ENCODE measurements at regions not wholly inside any gene's neighbourhood (a gene's known extent, or its start where the extent isn't known, plus 50 kb on each side); places are given as distances from the start of the nearest gene placed in this dataset.
"Not testable (repeated sequence)": the region's sequence is repeated elsewhere in the genome, so short reads cannot be mapped to it uniquely, and the experiment has no call there.

DNA sequence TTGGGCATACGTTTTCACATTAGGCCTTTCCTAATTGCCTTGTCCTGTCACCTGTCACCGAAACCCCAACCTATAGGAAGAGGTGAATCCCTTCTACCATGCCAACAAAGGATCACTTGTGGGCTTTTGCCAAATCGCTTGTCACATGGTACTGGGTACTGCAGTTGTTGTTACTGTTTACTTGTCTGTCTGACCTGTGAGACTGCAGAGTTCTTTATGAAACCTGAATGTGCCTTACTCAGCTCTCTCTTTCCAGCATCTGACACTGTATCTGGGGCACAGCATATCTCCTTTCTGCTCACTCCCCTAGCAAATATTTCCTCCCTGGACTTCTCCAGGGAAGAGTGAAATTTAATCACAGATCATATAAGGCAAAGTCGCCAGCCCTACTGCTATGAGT is 1272.4 kb downstream of the CDH8 start:
- no peak for DNase-seq

GRCh38 chr16:60755907-60756306 is 1280.3 kb downstream of the CDH8 start:
- no peak for DNase-seq

DNA sequence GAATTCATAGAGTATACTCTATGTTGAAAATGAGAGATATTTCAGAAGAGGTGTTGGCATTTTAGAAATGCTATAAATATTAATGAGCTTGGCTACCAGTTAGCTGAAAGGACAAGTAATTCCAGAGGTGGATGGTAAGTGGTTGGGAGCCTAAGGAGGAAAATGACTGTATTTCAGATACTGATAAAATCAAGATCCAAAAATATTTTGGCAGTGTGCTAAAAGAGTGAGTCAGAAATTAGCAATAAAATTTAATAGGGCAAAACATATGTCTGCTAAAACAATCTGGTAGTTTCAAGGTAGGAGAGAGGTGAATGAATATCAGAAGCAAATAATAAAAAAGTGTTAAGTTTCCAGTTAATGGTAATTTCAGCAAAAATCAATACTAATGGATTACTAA is 1287.9 kb downstream of the CDH8 start:
- DNase-seq = no peak

DNA sequence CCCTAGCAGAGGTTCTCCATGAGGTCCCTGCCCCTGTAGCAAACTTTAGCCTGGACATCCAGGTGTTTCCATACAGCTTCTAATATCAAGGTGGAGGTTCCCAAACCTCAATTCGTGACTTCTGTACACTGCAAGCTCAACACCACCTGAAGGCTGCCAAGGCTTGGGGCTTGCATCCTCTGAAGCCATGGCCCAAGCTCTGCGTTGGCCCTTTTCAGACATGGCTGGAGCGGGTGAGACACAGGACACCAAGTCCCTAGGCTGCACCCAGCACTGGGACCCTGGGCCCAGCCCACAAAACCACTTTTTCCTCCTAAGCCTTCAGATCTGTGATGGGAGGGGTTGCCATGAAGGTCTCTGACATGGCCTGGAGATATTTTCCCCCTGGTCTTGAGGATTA is 1292.0 kb downstream of the CDH8 start:
- DNase-seq = no peak

- no peak for DNase-seq
Measured at GRCh38 chr16:60741810-60742209, 1294.4 kb downstream of the CDH8 start.

GRCh38 chr16:60739737-60740683 is 1296.2 kb downstream of the CDH8 start:
- DNase-seq = no peak

DNA sequence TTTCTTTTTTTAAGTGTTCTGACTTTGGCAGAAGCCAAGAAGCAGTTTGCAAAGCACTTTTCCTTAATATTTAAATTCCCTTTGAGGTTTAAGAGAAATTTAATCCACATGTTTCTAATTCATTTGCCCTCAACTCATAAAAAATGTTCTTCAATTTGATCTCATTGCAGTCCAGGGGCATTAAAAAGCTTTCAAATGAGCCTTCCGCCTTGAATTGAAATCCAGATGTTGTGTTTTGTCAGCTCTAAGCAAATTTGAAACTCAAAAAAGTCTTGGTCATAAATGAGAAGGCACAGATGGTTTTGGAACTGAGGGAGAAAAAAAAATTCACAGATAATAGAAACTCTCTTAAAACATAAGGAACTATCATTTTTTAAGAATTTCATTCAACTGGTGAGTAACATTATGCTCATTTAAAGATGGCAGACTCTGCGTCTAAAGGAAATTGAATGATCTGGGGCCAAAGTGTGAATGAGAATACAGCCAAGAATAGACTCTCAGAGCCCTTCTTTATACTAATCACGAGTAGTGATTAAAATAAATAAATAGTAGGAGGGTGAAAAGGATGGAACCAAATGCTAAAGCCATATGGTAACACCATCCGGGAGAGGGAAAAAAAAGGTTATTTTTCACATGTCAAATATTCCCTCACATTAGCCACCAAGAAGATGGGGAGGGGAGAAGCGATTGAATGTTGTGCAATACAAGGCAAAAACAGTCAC is 1304.7 kb downstream of the CDH8 start:
- no peak for DNase-seq

GRCh38 chr16:60729051-60729450 is 1307.2 kb downstream of the CDH8 start:
- no peak for DNase-seq

- no peak for DNase-seq
Measured at GRCh38 chr16:60727851-60728250, 1308.4 kb downstream of the CDH8 start.

- no peak for DNase-seq
Measured at GRCh38 chr16:60720060-60720459, 1316.2 kb downstream of the CDH8 start.

DNA sequence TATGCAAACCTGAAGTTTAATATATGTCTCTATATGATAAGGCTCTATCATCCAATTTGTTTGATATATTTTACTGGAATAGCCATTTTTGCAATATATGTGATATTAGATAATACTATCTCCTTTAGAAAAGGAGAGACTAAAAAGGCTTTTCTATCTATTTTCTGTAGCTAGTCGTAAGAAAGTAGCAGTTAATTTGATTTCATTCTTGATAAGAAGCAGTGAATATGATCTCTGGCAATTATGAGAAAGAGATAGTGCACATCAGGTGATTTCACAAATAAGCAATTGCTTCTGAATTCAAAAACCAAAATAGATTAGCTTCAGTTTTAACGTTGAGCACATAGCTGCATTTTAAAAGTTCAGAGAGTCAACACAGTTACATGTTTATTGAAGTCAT is 1318.4 kb downstream of the CDH8 start:
- DNase-seq = no peak

DNA sequence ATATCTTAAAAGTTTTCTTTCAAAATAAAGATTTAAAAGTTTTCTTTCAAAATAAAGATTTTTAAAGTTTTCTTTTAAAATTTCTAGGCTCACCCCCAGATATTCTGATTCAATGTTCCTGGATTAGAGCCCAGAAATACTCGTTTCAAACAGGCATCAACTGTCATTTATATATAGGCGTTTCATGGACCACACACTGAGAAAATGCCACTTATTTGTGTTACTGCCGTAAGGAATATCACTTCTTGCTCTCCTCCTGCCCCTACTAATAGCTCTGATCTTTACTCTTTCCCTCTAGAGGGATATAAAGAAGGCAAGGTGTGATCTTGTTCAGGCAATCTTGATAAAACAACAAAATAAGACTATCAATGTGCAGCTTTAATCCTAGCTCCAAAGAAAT is 1324.1 kb downstream of the CDH8 start:
- DNase-seq = no peak

DNA sequence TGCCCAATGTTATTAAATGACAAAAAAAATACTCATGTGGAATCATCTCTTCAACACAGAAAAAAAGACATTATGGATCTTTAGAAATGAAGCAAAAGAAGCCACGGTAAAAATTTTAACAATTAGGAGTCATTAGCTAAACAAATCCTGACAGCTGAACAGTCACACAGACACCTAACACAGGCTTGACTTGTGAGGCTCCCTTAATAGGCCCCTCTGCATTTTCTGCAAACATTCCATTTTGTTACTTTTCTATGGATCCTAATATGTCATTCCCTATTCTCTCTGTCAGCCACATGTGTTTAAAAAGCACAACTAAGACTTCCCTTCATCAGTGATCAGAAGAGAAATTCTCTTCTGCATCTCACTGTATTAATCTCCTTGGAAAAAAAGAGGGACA is 1331.5 kb downstream of the CDH8 start:
- DNase-seq = no peak

DNA sequence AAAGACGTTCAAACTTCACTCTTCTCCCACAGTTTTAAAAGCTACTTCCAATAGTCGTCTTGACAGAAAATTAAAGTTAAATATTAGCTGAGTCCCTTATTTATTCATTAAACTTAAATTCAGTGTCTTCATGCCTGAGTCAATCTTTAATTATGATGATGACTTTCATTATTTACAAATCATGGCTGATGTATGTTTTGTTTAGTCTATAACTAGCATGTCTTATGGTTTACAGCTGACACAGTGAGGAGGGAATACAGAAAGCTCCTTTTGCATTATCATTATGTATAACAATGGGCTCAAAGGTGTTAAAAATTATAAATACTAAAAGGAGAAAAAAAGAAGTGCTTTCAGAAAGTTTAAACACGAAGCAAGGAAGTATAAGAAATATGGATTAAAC is 1333.1 kb downstream of the CDH8 start:
- no peak for DNase-seq

GRCh38 chr16:60686824-60687223 is 1349.4 kb downstream of the CDH8 start:
- no peak for DNase-seq

GRCh38 chr16:60684002-60684401 is 1352.2 kb downstream of the CDH8 start:
- DNase-seq = no peak

GRCh38 chr16:60682219-60682618 is 1354.0 kb downstream of the CDH8 start:
- no peak for DNase-seq

GRCh38 chr16:60681043-60681442 is 1355.2 kb downstream of the CDH8 start:
- DNase-seq = no peak

GRCh38 chr16:60675022-60675421 is 1361.2 kb downstream of the CDH8 start:
- no peak for DNase-seq

DNA sequence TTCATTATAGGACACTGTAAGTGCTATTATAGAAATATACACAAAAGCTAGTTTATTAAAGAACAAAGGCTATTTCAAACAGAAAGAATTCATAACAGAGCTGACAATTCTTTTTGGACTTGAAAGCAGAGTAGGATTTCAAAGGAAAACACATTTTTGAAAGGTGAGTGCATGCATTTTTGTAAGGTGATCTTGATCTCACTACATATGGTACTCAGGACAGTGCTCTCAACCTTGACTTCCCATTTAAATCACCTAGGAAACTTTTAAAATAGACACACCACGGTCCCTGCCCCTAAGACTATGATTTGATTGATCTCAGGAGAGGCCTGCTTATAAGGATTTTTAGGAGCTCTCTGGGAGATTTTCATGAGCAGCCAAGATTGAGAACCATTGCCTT is 1362.0 kb downstream of the CDH8 start:
- DNase-seq = no peak

DNA sequence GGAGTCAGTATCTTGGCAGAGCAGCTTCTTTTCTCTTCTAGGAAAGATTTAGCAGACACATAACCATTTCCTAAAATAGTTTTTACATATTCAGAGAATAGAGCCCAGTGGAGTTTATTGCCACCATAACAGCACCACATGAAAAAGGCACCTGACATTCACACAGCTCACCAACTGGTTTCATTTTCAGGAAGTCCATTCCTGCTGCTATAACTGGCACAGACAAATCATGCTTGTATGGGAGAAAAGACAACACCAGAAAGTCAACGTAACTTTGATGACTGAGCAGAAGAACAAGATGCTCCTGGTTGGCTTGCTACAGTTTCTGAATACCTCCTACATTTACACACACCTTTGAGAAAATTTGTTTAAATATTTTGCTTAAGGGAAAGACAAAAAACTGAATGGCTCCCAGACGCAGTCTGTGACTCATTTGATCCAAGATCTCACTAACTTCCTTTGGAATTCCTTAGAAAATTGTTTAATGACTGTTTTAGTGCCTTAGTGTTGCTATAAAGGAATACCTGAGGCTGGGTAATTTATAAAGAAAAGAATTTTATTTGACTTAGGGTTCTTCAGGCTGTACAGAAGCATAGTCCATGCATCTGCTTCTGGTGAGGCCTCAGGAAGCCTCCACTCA is 1380.6 kb downstream of the CDH8 start:
- DNase-seq = no peak

DNA sequence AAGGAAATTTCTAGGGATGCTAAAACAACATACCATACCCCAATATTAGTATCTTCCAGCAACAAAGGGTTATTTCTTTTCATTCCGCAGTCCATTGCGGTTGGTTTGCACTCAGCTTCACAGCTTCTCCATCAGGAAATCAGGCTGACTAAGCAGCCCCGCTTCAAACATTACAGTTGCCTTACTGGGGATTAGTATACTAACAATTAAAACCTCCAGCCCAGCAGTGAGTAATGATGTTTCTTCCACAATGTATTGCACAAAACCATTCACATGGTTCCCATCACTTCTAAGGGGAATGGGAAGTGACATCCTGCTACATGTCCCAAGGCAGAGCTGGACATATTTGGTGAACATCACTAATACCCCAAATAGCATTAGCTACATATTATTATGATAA is 1384.9 kb downstream of the CDH8 start:
- DNase-seq = no peak

GRCh38 chr16:60648290-60648689 is 1387.9 kb downstream of the CDH8 start:
- DNase-seq = no peak

- DNase-seq = not testable (repeated sequence)
Measured at GRCh38 chr16:60647388-60647787, 1388.8 kb downstream of the CDH8 start.

All from CD4-positive, alpha-beta T cell treated with Interleukin-10 for 1 hour (primary cell).